SK-N-SH (cell line): ENCODE measurements at regions not wholly inside any gene's neighbourhood (a gene's known extent, or its start where the extent isn't known, plus 50 kb on each side); places are given as distances from the start of the nearest gene placed in this dataset.

Source experiments
- CTCF ChIA-PET: fragments of 300-600, 350-600 bp; formaldehyde crosslinking; extraction: SDS; loops from one replicate; lab custom pipeline; 2021; lab: Yijun Ruan, JAX
- POLR2A ChIA-PET: fragments of 350-600 bp; sonication (Branson Sonifier 250); formaldehyde crosslinking; extraction: SDS; loops from one replicate; lab custom pipeline; 2020; ENCODE audit warnings: antibody characterized with exemption, inconsistent platforms; lab: Yijun Ruan, JAX
- DNase-seq: peaks from one replicate; pipeline ENCODE4 v3.0.0; 2012
- H2AFZ ChIP-seq: fragments of 200-600 bp; sonication (generic); 2 replicates; pipeline ENCODE4 v1.8.1; 2016; ENCODE audit warnings: antibody characterized with exemption, mild to moderate bottlenecking, low read depth
- H3F3A ChIP-seq: fragments of 200-600 bp; sonication (generic); replicated peaks from 2 replicates; pipeline ENCODE3; 2016; ENCODE audit warnings: antibody characterized with exemption, mild to moderate bottlenecking; ENCODE audit not compliant: insufficient read depth
- H3K27ac ChIP-seq, 2 experiments: fragments of 200-500 bp in 1 of 2; fragments of 200-600 bp in 1 of 2; sonication (Bioruptor generic) in 1 of 2; sonication (generic), shearing (Covaris generic) in 1 of 2; 2 replicates each; pipeline versions ENCODE4 v1.5.1 to v1.6.1; 2014 to 2016; ENCODE audit warnings: low read depth in 2 of 2, inconsistent platforms in 1 of 2, low read length in 1 of 2, mild to moderate bottlenecking in 1 of 2, mixed read lengths in 1 of 2
- H3K27me3 ChIP-seq: fragments of 200-600 bp; sonication (generic), shearing (Covaris generic); 2 replicates; pipeline ENCODE4 v1.6.1; 2016; ENCODE audit warnings: mixed run types; ENCODE audit not compliant: insufficient read depth
- H3K36me3 ChIP-seq, 2 experiments: fragments of 200-500 bp in 1 of 2; fragments of 200-600 bp in 1 of 2; sonication (Bioruptor generic) in 1 of 2; sonication (generic) in 1 of 2; replicated peaks in 1 of 2; 2 replicates each; pipeline versions ENCODE3 to v1.5.1; 2014 to 2016; ENCODE audit warnings: low read length in 1 of 2, mild to moderate bottlenecking in 1 of 2; ENCODE audit not compliant: insufficient read depth in 2 of 2, control insufficient read depth in 1 of 2
- H3K4me1 ChIP-seq, 2 experiments: fragments of 200-500 bp in 1 of 2; fragments of 200-600 bp in 1 of 2; sonication (Bioruptor generic) in 1 of 2; sonication (generic), shearing (Covaris generic) in 1 of 2; 2 replicates each; pipeline versions ENCODE4 v1.5.1 to v1.6.1; 2014 to 2016; ENCODE audit warnings: low read depth in 1 of 2, low read length in 1 of 2, mixed run types in 1 of 2; ENCODE audit not compliant: insufficient read depth in 2 of 2, control insufficient read depth in 1 of 2
- H3K4me2 ChIP-seq: fragments of 200-600 bp; sonication (generic), shearing (Covaris generic); 2 replicates; pipeline ENCODE4 v1.6.1; 2017; ENCODE audit warnings: mixed run types
- H3K4me3 ChIP-seq, 2 experiments: fragments of 200-500 bp in 1 of 2; fragments of 200-600 bp in 1 of 2; sonication (Bioruptor generic) in 1 of 2; sonication (generic), shearing (Covaris generic) in 1 of 2; 2 replicates each; pipeline versions ENCODE4 v1.5.1 to v1.8.1; 2014 to 2016; ENCODE audit warnings: low read depth in 2 of 2, inconsistent platforms in 1 of 2, low read length in 1 of 2, mild to moderate bottlenecking in 1 of 2, mixed read lengths in 1 of 2, moderate library complexity in 1 of 2
- H3K79me2 ChIP-seq: fragments of 200-600 bp; sonication (generic); 2 replicates; pipeline ENCODE4 v1.8.1; 2017; ENCODE audit warnings: mild to moderate bottlenecking; ENCODE audit not compliant: insufficient read depth
- H3K9ac ChIP-seq: fragments of 200-600 bp; sonication (generic); 2 replicates; pipeline ENCODE4 v1.6.1; 2017; ENCODE audit warnings: mixed run types
- H3K9me2 ChIP-seq: fragments of 200-600 bp; sonication (generic); 2 replicates; pipeline ENCODE4 v1.6.1; 2017; ENCODE audit warnings: mixed run types
- H3K9me3 ChIP-seq: fragments of 200-600 bp; sonication (generic); 2 replicates; pipeline ENCODE4 v1.6.1; 2017; ENCODE audit warnings: mixed run types, mild to moderate bottlenecking, moderate library complexity
- H4K20me1 ChIP-seq: fragments of 200-600 bp; sonication (generic); 2 replicates; pipeline ENCODE4 v1.6.1; 2017; ENCODE audit warnings: mild to moderate bottlenecking, mixed run types; ENCODE audit not compliant: insufficient read depth
- CHD2 ChIP-seq: fragments of 150-350 bp; IDR thresholded peaks from 2 replicates; pipeline ENCODE4 v1.6.1; 2018; ENCODE audit warnings: low read length; ENCODE audit not compliant: partially characterized antibody
- ELF1 ChIP-seq: IDR thresholded peaks from 2 replicates; pipeline ENCODE4 v1.4.0; 2012
- FOSL2 ChIP-seq: IDR thresholded peaks from 2 replicates; pipeline ENCODE4 v1.4.0; 2012; ENCODE audit warnings: low read depth, mild to moderate bottlenecking, moderate library complexity, borderline replicate concordance
- FOXM1 ChIP-seq: IDR thresholded peaks from 2 replicates; pipeline ENCODE4 v1.4.0; 2012; ENCODE audit warnings: low read depth, mild to moderate bottlenecking
- MXI1 ChIP-seq: IDR thresholded peaks from 2 replicates; pipeline ENCODE4 v1.6.1; 2012; ENCODE audit warnings: mild to moderate bottlenecking, low read depth, low read length, improper control_type of control experiment
- NFIC ChIP-seq: IDR thresholded peaks from 2 replicates; pipeline ENCODE4 v1.4.0; 2012; ENCODE audit warnings: borderline replicate concordance
- POLR2AphosphoS5 ChIP-seq: IDR thresholded peaks from 2 replicates; pipeline ENCODE4 v1.6.1; 2012; ENCODE audit warnings: low read depth, low read length
- RFX5 ChIP-seq: IDR thresholded peaks from 2 replicates; pipeline ENCODE4 v1.6.1; 2012; ENCODE audit warnings: mild to moderate bottlenecking, improper control_type of control experiment, low read length
- RXRA ChIP-seq: IDR thresholded peaks from 2 replicates; pipeline ENCODE4 v1.4.0; 2012; ENCODE audit warnings: low read depth, mild to moderate bottlenecking, borderline replicate concordance
- SIN3A ChIP-seq: IDR thresholded peaks from 2 replicates; pipeline ENCODE4 v1.6.1; 2012; ENCODE audit warnings: low read depth, mild to moderate bottlenecking, low read length, moderate library complexity, borderline replicate concordance
- SMC3 ChIP-seq: IDR thresholded peaks from 2 replicates; pipeline ENCODE4 v1.6.1; 2012; ENCODE audit warnings: low read depth, low read length, improper control_type of control experiment
- TAF1 ChIP-seq: IDR thresholded peaks from 2 replicates; pipeline ENCODE4 v1.6.1; 2012; ENCODE audit warnings: low read depth, mild to moderate bottlenecking, low read length, moderate library complexity, borderline replicate concordance
- TCF12 ChIP-seq: IDR thresholded peaks from 2 replicates; pipeline ENCODE4 v1.4.0; 2012
- YY1 ChIP-seq: IDR thresholded peaks from 2 replicates; pipeline ENCODE4 v1.4.0; 2012; ENCODE audit warnings: low read depth, mild to moderate bottlenecking
- WGBS: methylation state at CpG from one replicate; pipeline ENCODE4 v1.1.6; 2017; ENCODE audit warnings: low lambda C conversion rate; 5-methylcytosine and 5-hydroxymethylcytosine counted together
- TF ChIP-seq, protein P1 (sequence below): fragments of 200-600 bp; sonication (generic); IDR thresholded peaks from 2 replicates; pipeline ENCODE4 v1.6.1; 2017; ENCODE audit warnings: antibody characterized with exemption, mild to moderate bottlenecking, moderate library complexity
- TF ChIP-seq, protein P2 (sequence below): IDR thresholded peaks from 2 replicates; pipeline ENCODE4 v1.4.0; 2012; ENCODE audit warnings: low read depth, borderline replicate concordance
- TF ChIP-seq, protein P3 (sequence below): IDR thresholded peaks from 2 replicates; pipeline ENCODE4 v1.4.0; 2012; ENCODE audit warnings: low read depth

DNA sequence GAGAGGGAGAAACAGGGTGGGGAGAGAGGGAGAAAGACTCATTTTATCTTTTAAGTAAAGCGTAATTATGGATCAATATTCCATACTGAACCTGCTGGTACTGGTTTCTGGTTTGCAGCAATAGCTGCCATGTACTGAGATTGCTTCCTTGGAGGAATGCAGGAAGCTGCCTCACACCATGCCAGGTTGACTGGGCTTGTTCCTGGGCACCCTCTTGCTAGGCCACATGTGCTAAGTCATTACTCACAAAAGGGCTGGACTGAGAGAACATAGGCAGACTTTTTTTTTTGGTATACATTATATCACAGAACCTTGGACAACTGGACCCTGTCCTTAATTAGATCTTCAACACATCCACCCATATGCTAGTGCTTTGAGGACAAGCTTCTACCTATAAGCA, 193.4 kb downstream of the ZNF621 start:
- H3K4me2 ChIP-seq: no peak overlapping the region
- peaks cover 0 to 11% of the 10 kb centered on the region in 2 experiments; a peak in 1 of 4 replicates for H3K4me1 ChIP-seq
- no peaks in the 10 kb centered on the region for H4K20me1 ChIP-seq
- no peak overlapping the region for H3K4me3 ChIP-seq
- no peaks in the 10 kb centered on the region for H3K79me2 ChIP-seq
- H3K9me2 ChIP-seq: no peaks in the 10 kb centered on the region
- DNase-seq: no peak
- H3F3A ChIP-seq: no peaks in the 10 kb centered on the region
- H3K9me3 ChIP-seq: no peaks in the 10 kb centered on the region
- CTCF ChIA-PET: interaction anchor here (1.4 kb wide), 1 partner anchor 998 kb away, joined by 4 read pairs; no protein-coding TSS in a partner anchor
- H3K9ac ChIP-seq: no peak overlapping the region
- H3K27me3 ChIP-seq: no peaks in the 10 kb centered on the region
- TF ChIP-seq RXRA (no peak), TCF12 (no peak), FOSL2 (no peak), TAF1 (no peak), RFX5 (no peak)
- TF ChIP-seq, protein P1, sequence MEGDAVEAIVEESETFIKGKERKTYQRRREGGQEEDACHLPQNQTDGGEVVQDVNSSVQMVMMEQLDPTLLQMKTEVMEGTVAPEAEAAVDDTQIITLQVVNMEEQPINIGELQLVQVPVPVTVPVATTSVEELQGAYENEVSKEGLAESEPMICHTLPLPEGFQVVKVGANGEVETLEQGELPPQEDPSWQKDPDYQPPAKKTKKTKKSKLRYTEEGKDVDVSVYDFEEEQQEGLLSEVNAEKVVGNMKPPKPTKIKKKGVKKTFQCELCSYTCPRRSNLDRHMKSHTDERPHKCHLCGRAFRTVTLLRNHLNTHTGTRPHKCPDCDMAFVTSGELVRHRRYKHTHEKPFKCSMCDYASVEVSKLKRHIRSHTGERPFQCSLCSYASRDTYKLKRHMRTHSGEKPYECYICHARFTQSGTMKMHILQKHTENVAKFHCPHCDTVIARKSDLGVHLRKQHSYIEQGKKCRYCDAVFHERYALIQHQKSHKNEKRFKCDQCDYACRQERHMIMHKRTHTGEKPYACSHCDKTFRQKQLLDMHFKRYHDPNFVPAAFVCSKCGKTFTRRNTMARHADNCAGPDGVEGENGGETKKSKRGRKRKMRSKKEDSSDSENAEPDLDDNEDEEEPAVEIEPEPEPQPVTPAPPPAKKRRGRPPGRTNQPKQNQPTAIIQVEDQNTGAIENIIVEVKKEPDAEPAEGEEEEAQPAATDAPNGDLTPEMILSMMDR: no peak
- TF ChIP-seq, all 33 proteins: peak for 0
- POLR2A ChIA-PET: no interaction called here
- Histone ChIP-seq H3K27ac (no peak overlapping the region), H2AFZ (no peak overlapping the region), H3K36me3 (no peaks in the 10 kb centered on the region)
- WGBS: 44% methylated on average over 1 of the region's 1 CpG

DNA sequence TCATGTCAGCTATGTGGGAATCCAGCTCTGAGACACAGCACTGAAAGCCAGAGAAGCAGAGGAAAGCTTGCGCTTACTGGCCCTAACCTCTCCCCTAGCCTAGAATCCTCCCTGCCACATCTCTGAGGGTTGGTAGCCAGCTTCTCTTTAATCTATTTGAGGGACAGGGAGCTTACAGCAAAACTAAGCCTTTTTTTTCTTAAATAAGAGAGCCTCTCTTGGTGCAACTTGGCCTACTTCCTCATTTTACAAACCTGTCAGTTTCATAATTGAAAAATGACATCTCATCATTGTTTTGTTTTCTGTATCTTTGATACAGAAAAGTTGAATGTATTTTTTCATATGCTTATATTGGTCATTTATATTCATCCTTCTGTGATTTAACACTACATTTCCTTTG, 193.9 kb downstream of the ZNF621 start:
- ChIA-PET CTCF (interaction anchor here (1.4 kb wide), 1 partner anchor 998 kb away, joined by 4 read pairs; no protein-coding TSS in a partner anchor), POLR2A (no interaction called here)
- H3K79me2 ChIP-seq: no peaks in the 10 kb centered on the region
- H3K27me3 ChIP-seq: no peaks in the 10 kb centered on the region
- peaks cover 0 to 11% of the 10 kb centered on the region in 2 experiments; a peak in 1 of 4 replicates for H3K4me1 ChIP-seq
- no peak for TF ChIP-seq ELF1
- TF ChIP-seq CHD2: no peak
- no peak for TF ChIP-seq SMC3
- no peak for TF ChIP-seq SIN3A
- no peak for TF ChIP-seq MXI1
- no peak for TF ChIP-seq POLR2AphosphoS5
- no peak for TF ChIP-seq YY1
- TF ChIP-seq, protein P2, sequence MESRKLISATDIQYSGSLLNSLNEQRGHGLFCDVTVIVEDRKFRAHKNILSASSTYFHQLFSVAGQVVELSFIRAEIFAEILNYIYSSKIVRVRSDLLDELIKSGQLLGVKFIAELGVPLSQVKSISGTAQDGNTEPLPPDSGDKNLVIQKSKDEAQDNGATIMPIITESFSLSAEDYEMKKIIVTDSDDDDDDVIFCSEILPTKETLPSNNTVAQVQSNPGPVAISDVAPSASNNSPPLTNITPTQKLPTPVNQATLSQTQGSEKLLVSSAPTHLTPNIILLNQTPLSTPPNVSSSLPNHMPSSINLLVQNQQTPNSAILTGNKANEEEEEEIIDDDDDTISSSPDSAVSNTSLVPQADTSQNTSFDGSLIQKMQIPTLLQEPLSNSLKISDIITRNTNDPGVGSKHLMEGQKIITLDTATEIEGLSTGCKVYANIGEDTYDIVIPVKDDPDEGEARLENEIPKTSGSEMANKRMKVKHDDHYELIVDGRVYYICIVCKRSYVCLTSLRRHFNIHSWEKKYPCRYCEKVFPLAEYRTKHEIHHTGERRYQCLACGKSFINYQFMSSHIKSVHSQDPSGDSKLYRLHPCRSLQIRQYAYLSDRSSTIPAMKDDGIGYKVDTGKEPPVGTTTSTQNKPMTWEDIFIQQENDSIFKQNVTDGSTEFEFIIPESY: no peak
- TF ChIP-seq, protein P3, sequence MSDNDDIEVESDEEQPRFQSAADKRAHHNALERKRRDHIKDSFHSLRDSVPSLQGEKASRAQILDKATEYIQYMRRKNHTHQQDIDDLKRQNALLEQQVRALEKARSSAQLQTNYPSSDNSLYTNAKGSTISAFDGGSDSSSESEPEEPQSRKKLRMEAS: no peak
- TF ChIP-seq FOXM1: no peak
- no peak for TF ChIP-seq NFIC
- no peak overlapping the region for H3K27ac ChIP-seq
- H3K4me3 ChIP-seq: no peak overlapping the region
- H3K9me3 ChIP-seq: no peaks in the 10 kb centered on the region
- DNase-seq: no peak
- H3K9ac ChIP-seq: no peak overlapping the region
- H2AFZ ChIP-seq: no peak overlapping the region
- no peaks in the 10 kb centered on the region for H3K9me2 ChIP-seq
- WGBS: 100% methylated on average over 1 of the region's 1 CpG
- no peaks in the 10 kb centered on the region for H3K36me3 ChIP-seq
- no peaks in the 10 kb centered on the region for H3F3A ChIP-seq
- no peak overlapping the region for H3K4me2 ChIP-seq
- H4K20me1 ChIP-seq: no peaks in the 10 kb centered on the region
